ENCODE measurements at regions not wholly inside any gene's neighbourhood (a gene's known extent, or its start where the extent isn't known, plus 50 kb on each side); places are given as distances from the start of the nearest gene placed in this dataset.
"Not testable (repeated sequence)": the region's sequence is repeated elsewhere in the genome, so short reads cannot be mapped to it uniquely, and the experiment has no call there.

DNA sequence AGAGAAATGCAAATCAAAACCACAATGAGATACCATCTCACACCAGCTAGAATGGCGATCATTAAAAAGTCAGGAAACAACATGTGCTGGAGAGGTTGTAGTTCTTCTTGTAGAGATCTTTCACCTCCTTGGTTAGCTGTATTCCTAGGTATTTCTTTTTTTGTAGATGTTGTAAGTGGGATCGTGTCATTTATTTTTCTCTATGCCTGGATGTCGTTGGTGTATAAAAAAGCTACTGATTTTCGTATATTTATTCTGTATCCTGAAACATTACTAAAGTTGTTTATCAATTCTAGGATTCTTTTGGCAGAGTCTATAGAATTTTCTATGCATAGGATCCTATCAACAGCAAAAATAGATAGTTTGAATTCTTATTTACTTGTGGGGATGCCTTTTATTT, 1271.8 kb downstream of the TMEM121 start:
- TF ChIP-seq, protein P1, sequence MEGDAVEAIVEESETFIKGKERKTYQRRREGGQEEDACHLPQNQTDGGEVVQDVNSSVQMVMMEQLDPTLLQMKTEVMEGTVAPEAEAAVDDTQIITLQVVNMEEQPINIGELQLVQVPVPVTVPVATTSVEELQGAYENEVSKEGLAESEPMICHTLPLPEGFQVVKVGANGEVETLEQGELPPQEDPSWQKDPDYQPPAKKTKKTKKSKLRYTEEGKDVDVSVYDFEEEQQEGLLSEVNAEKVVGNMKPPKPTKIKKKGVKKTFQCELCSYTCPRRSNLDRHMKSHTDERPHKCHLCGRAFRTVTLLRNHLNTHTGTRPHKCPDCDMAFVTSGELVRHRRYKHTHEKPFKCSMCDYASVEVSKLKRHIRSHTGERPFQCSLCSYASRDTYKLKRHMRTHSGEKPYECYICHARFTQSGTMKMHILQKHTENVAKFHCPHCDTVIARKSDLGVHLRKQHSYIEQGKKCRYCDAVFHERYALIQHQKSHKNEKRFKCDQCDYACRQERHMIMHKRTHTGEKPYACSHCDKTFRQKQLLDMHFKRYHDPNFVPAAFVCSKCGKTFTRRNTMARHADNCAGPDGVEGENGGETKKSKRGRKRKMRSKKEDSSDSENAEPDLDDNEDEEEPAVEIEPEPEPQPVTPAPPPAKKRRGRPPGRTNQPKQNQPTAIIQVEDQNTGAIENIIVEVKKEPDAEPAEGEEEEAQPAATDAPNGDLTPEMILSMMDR (IDR thresholded peaks at IDR 0.05) = not testable (repeated sequence)
- TF ChIP-seq POLR2A, EP300, POLR2AphosphoS5 (IDR thresholded peaks at IDR 0.05): not testable (repeated sequence)
